ENCODE measurements at regions not wholly inside any gene's neighbourhood (a gene's known extent, or its start where the extent isn't known, plus 50 kb on each side); places are given as distances from the start of the nearest gene placed in this dataset.

- no peak for TF ChIP-seq CTCF (IDR thresholded peaks at IDR 0.05)
- TF ChIP-seq POLR2A (IDR thresholded peaks at IDR 0.05): no peak
Measured at GRCh38 chr15:38053205-38053604, 118.8 kb downstream of the TMCO5A start.
